G401.6 (cell line): ENCODE measurements at regions not wholly inside any gene's neighbourhood (a gene's known extent, or its start where the extent isn't known, plus 50 kb on each side); places are given as distances from the start of the nearest gene placed in this dataset.
"Not testable (repeated sequence)": the region's sequence is repeated elsewhere in the genome, so short reads cannot be mapped to it uniquely, and the experiment has no call there.

Experiments used
- FAIRE-seq: peaks from 2 replicates; lab custom pipeline; 2012; peaks lifted over from hg19 to GRCh38; lab: Jason Lieb, UNC

DNA sequence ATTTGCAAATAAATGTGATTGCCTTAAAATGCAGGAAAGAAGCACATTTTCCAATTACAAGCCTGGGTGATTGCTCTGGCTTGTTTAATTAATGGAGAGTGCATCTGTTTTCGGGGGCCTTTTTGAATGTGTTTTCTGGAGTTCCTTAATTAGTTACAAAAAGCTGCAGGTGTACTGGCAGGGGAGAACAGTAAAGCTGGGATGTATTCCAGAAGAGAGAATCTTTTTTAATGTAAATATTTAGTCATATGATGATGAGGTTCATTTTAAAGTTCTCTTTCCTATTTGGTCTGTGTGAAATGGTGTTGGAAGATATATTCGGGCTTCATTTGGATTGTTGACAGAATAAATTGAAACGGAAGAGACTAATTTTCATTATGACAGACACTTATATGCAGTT is 70.9 kb upstream of the N4BP1 start:
- no peak for FAIRE-seq

DNA sequence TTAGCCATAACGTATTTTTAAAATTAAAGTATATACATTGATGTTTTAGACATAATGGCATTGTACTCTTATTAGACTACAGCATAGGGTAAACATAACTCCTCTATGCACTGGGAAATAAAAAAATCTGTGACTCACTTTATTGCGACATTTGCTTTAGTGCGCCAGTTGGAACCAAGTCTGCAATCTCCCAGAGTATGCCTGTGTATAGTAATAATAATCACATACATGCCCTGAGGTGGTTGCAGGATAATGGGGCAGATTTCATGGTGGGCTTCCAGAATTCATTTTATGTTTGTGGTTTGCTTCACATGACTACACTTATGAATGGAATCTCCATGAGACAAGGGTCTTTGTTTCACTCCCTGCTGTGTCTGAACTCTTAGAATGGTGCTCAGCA is 66.9 kb upstream of the N4BP1 start:
- FAIRE-seq: no peak

- FAIRE-seq: not testable (repeated sequence)
Measured at GRCh38 chr16:48668184-48668583, 58.2 kb upstream of the N4BP1 start.

DNA sequence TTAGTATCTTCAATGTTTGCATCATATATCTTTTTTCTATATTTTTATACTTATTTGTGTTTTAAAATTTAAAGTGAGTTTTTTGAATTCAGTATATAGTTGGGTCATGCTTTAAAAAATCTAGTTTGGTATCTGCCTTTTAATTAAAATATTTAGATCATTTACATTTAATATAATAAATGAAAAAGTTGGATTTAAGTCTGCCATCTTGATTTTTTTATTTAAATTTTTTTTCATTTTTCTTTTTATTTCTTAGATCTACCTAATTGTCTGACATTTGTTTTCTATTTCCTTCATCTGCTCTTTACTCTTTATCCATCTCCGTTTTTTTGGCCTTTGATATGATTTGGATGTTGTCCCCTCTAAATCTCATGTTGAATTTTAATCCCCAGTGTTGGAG is 50.0 kb upstream of the N4BP1 start:
- peak; percentile 56 for FAIRE-seq
